Fibroblast of upper back skin (primary cell): ENCODE measurements at regions not wholly inside any gene's neighbourhood (a gene's known extent, or its start where the extent isn't known, plus 50 kb on each side); places are given as distances from the start of the nearest gene placed in this dataset.

Source experiments
- DNase-seq: peaks from one replicate; pipeline ENCODE4 v3.0.0-alpha.2; 2013

DNA sequence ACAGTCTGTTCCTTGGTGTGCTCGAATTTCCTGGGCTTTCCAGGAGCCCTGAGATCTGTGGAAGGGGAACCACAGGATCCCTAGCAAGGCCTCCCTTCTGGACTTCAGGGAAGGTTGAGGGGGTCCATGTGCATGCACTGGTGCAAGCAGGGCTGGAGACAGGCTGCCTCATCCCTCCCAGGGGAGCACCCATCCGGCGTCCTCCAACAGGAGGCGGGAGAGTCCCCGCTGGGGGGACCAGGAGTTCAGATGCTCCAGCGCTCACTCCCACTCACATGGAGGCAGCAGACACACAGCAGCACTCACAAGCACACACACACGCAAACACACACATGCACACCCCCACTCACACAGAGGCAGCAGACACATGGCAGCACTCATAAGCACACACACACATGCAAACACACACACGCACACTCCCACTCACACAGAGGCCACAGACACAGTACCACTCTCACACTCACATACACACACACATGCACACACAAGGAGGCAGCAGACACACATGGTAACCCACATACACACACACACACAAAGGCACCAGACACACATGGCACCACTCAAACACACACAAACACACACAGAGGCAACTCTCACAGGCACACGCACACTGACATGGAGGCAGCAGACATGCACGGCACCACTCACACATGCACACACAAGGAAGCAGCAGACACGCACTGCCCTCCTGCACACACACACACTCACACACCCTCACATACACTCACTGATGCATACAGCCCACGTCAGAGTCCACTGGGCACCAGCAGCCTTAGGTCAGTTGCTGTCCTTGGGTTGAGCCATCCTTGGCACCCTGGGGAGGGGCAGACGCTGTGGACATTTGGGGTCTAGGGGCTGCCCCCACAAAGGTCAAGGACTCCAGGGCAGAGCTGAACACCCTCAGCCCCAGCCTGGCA, 247.0 kb upstream of the PPP2R2D start:
- no peak for DNase-seq

GRCh38 chr10:131654471-131655087, 246.2 kb upstream of the PPP2R2D start:
- no peak for DNase-seq

DNA sequence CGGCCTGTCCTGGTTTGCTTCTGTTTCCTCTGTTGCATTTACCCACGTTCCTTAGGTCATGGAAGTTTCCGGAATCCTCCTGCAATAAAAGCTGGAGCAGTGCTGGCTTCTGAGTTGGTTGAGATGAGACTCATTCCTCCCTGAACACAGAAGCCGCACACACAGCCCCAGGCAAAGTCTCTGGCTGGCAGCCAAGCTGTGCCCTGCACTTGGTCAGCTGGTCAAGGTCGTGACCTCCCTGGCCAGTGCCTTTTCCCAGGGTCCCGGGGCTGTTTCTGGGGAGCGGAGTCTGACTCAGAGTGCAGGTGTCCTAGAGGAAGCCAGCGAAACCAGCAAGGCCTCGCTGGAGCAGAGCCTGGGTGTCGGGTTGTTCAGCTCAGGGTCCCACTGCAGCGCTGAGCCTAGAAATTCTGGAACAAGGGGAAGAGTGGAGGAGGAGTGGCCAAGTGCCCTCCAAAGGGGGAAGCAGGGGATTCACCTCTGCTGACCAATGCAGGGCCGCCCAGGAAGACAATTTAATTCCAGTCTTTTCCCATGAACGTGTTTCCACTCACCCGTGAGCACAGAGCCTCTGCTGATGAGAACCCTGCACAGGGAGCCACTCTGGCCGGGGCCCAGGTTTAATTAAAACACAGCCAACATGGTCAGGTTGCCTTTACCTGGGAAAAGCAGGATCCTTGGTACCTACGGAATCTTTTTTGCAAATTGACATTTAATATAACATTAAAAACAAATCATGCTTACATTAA, 245.5 kb upstream of the PPP2R2D start:
- no peak for DNase-seq

GRCh38 chr10:131656009-131656408, 244.8 kb upstream of the PPP2R2D start:
- no peak for DNase-seq

GRCh38 chr10:131656431-131656841, 244.4 kb upstream of the PPP2R2D start:
- DNase-seq = no peak

DNA sequence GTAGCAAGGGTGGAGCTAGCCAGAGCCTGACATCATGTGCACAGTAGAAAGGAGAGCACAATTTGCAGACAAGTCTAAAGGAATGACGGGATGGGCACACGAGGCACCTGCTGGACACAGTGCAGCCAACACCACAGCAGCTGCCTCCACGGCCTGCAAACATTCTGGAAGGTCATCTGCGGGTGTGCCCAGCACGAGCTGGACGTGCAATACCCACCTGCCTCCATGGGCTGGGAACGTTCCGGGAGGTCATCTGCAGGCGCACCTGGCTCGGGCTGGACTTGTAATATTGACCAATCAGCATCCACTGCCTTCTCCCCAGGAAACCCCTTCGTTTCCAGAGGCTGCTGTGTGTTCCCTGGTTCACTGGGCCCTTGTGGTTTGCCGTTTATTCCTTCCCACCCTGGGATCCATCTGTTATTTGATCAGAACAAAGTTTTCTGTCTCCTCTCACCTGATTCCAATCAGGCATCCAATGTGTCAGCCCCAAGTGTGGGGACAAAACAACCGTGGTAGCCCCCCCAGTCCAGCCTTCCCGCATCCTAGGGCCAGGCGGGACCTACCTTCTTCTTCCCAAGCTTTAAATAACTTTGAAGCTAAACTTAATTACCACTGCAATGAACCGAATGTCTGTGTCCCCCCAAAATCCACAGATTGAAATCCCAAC, 243.4 kb upstream of the PPP2R2D start:
- DNase-seq = no peak

- no peak for DNase-seq
Measured at GRCh38 chr10:131657985-131658330, 242.8 kb upstream of the PPP2R2D start.

GRCh38 chr10:131658476-131659110, 242.2 kb upstream of the PPP2R2D start:
- DNase-seq = no peak

- DNase-seq = no peak
Measured at GRCh38 chr10:131660427-131660826, 240.4 kb upstream of the PPP2R2D start.

DNA sequence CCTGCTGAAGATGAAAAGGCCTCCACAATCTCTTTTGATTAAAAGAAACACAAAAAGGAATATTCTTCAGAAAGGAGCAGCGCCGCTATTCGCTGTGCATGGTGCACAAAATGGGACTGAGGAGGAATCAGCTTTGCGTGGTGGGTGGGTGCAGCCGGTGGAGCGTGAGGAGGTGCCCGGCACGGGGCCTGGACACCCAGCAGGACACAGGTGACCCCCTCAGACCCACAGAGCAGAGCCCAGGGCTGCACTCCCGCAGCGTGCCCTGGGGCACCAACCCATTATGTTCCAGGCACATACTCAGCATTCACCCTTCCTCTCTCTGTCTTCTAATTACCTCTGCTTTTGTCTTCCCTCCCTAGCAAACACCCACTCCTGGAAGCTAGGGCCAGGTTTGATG, 238.0 kb upstream of the PPP2R2D start:
- DNase-seq = no peak

DNA sequence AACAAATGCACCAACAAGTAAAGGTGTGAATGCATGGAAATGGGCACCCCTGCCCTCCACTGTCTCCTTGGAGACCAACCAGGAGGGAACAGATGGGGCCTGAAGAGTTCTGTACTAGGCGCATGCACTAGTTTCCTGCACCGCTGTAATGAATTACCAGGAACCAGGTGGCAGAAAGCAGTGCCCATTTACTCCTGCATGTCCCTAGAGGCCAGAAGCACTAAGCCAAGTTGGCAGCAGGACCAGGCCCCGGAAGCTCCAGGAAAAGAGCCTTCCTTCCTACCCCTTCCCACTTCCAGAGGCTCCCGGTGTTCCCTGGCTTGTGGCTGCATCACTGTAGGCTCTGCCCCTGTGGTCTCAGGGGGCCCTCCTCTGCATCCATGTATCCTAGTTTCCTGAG, 237.5 kb upstream of the PPP2R2D start:
- DNase-seq = no peak

DNA sequence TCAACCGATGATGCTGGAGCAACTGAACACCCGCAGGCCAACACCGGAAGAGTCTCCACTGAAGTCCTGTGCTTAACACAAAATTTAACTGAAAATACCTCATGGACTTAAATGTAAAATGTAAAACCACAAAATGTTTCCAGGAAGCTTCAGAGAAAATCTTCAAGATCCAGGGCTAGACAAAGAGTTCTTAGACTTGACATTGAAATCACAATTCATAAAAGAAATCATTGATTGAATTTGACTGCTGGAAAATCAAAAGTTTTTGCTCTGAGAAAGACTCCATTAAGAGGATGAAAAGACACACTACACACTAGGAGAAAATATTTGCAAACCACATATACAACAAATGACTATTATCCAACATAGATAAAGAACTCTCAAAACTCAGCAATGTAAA, 234.7 kb upstream of the PPP2R2D start:
- DNase-seq = no peak

- no peak for DNase-seq
Measured at GRCh38 chr10:131667047-131667446, 233.8 kb upstream of the PPP2R2D start.

DNA sequence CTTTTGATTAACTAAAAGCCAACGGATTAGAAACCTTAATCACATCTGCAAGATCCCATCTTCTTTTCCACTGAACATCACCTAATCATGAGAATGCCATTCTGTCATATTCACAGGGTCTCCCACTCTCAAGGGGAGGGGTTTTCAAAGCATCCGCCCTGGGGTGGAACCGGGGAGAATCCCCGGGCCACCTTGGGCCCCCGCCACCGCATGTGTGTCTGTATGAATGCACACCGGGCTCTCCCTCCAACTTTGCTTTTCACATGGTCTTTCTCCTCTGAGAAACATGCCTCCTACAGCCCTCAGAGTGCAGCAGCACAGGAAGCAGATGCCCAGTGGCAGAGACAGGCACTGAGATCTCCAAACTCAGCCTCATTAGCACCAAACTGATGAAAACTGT, 233.2 kb upstream of the PPP2R2D start:
- DNase-seq = no peak

DNA sequence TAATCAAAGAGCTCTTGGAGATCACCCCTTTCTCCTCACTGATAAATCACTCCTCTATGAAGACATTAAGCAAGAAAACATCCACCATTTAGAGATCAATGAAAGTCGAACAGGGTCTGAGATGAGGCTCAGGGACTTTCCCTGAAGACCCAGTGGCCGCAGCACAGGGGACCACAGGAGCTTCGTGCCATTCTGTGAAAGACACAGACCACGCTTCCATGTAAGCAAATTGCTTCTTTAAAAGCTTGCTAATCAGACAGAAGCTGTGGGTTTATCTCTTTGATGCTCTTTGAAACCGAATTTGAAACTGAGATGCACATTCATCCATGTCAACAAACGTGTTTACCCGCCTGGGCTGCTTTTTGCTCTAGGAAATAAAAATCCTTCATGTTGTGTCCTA, 231.9 kb upstream of the PPP2R2D start:
- no peak for DNase-seq

- no peak for DNase-seq
Measured at GRCh38 chr10:131669838-131670237, 231.0 kb upstream of the PPP2R2D start.

- no peak for DNase-seq
Measured at GRCh38 chr10:131670341-131670740, 230.5 kb upstream of the PPP2R2D start.

DNA sequence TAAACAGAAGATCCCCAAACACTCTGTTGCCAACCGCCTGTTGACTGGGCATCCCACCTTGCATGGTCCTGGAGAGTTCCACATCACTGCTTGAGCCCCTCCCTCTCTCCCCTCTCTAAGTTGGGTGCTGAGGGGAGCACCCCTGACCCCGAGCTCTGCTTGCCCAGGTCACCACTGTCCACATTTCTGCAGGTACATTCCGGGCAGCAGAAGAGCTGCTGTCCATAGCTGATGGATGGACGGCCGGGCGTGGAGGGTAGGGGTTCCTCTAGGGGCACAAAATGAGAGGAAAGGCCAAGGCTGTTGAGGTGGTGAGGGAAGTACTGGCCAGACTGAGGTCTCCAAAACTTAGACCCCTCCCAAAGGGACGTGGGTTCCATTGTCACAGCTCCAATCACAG, 227.4 kb upstream of the PPP2R2D start:
- no peak for DNase-seq

GRCh38 chr10:131674130-131674529, 226.7 kb upstream of the PPP2R2D start:
- DNase-seq = no peak

DNA sequence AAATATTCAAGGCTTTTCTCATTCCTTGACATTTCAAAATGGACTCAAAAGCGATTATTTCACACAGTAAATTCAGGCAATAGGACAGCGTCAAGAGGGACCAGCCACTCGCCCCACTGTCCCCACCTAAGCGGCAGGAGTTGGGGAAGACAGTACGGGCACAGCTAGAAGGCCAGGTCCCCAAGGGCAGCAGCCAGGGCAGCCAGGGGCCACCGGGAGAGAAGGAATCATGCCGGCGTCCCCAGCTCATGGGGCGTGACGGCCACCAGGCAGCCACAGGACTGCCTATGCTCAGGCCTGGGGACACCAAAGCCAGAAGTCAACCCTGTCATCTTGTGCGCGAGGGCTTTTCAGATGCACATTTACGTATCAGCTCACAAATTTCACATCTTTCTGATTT, 225.7 kb upstream of the PPP2R2D start:
- DNase-seq = no peak

DNA sequence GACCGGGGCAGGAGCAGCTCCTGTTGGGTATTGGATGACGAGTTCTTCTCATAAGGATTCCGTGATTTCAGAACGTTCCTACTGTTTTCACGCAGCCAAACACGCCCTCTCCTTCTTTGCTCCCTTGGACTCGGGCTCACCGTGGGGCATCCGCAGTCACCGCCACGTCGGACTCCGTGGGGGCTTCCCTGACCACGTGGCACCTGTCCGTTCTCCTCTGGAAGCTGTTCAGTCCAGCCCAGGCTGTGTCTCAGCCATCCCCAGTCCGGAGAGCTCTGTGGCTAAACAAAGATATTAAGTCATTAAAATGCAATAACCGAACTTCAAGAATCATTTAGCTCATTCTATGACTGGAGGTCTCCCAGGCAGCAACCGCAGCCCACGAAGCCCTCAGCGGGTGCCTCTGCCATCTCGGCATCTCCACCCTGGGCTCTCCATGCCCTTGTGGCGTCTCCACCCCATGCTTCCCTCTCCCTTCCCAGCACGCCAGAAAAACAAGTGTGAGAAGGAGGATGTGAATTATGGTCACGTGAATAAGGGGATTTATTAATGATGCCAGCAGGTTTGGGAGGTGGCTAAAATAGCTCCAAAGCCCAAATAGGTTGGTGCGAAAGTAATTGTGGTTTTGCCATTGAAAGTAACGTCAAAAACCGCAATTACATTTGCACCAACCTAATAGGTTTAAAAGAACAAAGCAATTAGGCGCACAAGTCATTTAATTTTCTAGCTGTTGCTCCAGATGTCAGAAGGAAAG, 224.6 kb upstream of the PPP2R2D start:
- no peak for DNase-seq

GRCh38 chr10:131676800-131677421, 223.9 kb upstream of the PPP2R2D start:
- DNase-seq = no peak
